ENCODE measurements at regions not wholly inside any gene's neighbourhood (a gene's known extent, or its start where the extent isn't known, plus 50 kb on each side); places are given as distances from the start of the nearest gene placed in this dataset.

DNA sequence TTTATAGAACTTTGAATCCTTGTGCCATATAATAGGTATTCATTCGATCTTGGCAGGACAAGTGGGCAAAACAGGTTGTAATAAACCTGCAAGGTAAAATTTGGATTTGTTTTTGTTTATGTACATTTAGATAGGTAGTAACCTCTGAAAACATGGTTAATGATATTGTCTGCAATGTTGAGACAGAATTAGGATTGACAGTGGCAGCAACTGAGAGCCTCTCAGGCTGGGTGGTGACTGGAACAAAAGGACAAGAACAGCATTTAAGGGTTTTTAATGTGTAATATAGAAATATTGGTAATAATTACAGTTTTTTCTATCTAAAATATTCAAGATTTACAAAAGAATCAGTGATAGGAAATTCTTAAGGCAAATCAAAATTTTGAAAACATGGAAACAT is 382.0 kb downstream of the TFAP2B start:
- no peak for TF ChIP-seq POLR2A (IDR thresholded peaks at IDR 0.05; ENCODE audit: low read length)
- no peak for TF ChIP-seq GATA1 (IDR thresholded peaks at IDR 0.05; ENCODE audit: low read depth, low read length)

All from erythroblast (primary cell).